ENCODE measurements at regions not wholly inside any gene's neighbourhood (a gene's known extent, or its start where the extent isn't known, plus 50 kb on each side); places are given as distances from the start of the nearest gene placed in this dataset.

- TF ChIP-seq CTCF (conservative IDR thresholded peaks at IDR 0.05) = no peak
- no peak for TF ChIP-seq EZH2 (IDR thresholded peaks at IDR 0.05; ENCODE audit: low read depth)
Observed at GRCh38 chr16:80041410-80041809, 440.9 kb upstream of the MAF start.

Data from PC-9 (cell line).